ENCODE measurements at regions not wholly inside any gene's neighbourhood (a gene's known extent, or its start where the extent isn't known, plus 50 kb on each side); places are given as distances from the start of the nearest gene placed in this dataset.

GRCh38 chr7:108667216-108667615, 97.5 kb downstream of the DNAJB9 start:
- no peak for TF ChIP-seq ZNF565 (CRISPR knock-in tag; conservative IDR thresholded peaks at IDR 0.05; ENCODE audit: low read depth)
- TF ChIP-seq ARNTL (CRISPR knock-in tag; IDR thresholded peaks at IDR 0.05; ENCODE audit: borderline replicate concordance, low read depth) = no peak
- TF ChIP-seq ISL1 (CRISPR knock-in tag; IDR thresholded peaks at IDR 0.05) = no peak
- TF ChIP-seq CREB5 (CRISPR knock-in tag; IDR thresholded peaks at IDR 0.05; ENCODE audit: low read depth) = no peak
- no peak for TF ChIP-seq CSDC2 (CRISPR knock-in tag; IDR thresholded peaks at IDR 0.05)
- no peak for TF ChIP-seq ZC3H10 (CRISPR knock-in tag; IDR thresholded peaks at IDR 0.05)

All from SK-N-SH treated with all-trans-retinoic acid at 6 μM for 48 hours (cell line).